ENCODE measurements at regions not wholly inside any gene's neighbourhood (a gene's known extent, or its start where the extent isn't known, plus 50 kb on each side); places are given as distances from the start of the nearest gene placed in this dataset.

- no TSS peak for BruUV-seq (replicated peaks)
- Histone ChIP-seq H3K9ac (replicated peaks; ENCODE audit: extremely low read depth, insufficient read depth, low read length) (no peak overlapping the region), H3K4me3 (replicated peaks in 1 of 3; ENCODE audit: insufficient read depth in 1 of 3, low read depth in 1 of 3, low read length in 3 of 3) (no peak overlapping the region), H3K4me1 (ENCODE audit: control insufficient read depth, extremely low read depth, insufficient read depth, low read length) (no peaks in the 10 kb centered on the region), H4K20me1 (replicated peaks; ENCODE audit: control insufficient read depth, extremely low read depth, insufficient read depth, low read length) (no peaks in the 10 kb centered on the region), H3K9me3 (replicated peaks; ENCODE audit: control insufficient read depth, insufficient read depth, low read length) (peaks cover 2% of the 10 kb centered on the region), H2AFZ (ENCODE audit: low read depth, low read length) (no peak overlapping the region), H3K79me2 (ENCODE audit: control insufficient read depth, insufficient read depth, low read length) (no peaks in the 10 kb centered on the region), H3K9me1 (replicated peaks; ENCODE audit: control insufficient read depth, extremely low read depth, insufficient read depth, low read length) (no peaks in the 10 kb centered on the region), H3K36me3 (ENCODE audit: control insufficient read depth in 2 of 2, extremely low read depth in 1 of 2, insufficient read depth in 2 of 2, low read length in 2 of 2) (no peaks in the 10 kb centered on the region), H3K4me2 (ENCODE audit: insufficient read depth, low read length) (no peak overlapping the region), H3K27ac (ENCODE audit: insufficient read depth, low read depth, low read length) (no peak overlapping the region), H3K27me3 (ENCODE audit: control insufficient read depth in 2 of 2, insufficient read depth in 2 of 2, low read length in 2 of 2) (no peaks in the 10 kb centered on the region)
- ChIA-PET CTCF (no interaction called here), POLR2A (no interaction called here)
- dilution Hi-C loops (cut with MboI; ENCODE audit: extremely low pct_ligation_motif_present, low sequenced_read_pairs) = no loop called here
- intact Hi-C loops (cut with micrococcal nuclease) = no loop called here
- no peak for TF ChIP-seq GATA2 (IDR thresholded peaks at IDR 0.05; ENCODE audit: insufficient read depth, insufficient read length, low read depth, low read length)
- no peak for TF ChIP-seq JUN (IDR thresholded peaks at IDR 0.05; ENCODE audit: borderline replicate concordance, insufficient read depth, insufficient read length, low read depth)
- TF ChIP-seq POLR2A (IDR thresholded peaks at IDR 0.05; ENCODE audit: low read depth, low read length) = no peak
- TF ChIP-seq MYC (IDR thresholded peaks at IDR 0.05; ENCODE audit: low read depth, low read length) = no peak
- TF ChIP-seq MAX (IDR thresholded peaks at IDR 0.05; ENCODE audit: insufficient read depth, insufficient read length) = no peak
- TF ChIP-seq POLR2AphosphoS5 (IDR thresholded peaks at IDR 0.05; ENCODE audit: insufficient read depth, low read depth, low read length) = no peak
- TF ChIP-seq EZH2 (IDR thresholded peaks at IDR 0.05; ENCODE audit: borderline replicate concordance, low read depth, low read length, severe bottlenecking) = no peak
- no peak for TF ChIP-seq FOS (IDR thresholded peaks at IDR 0.05; ENCODE audit: borderline replicate concordance, insufficient read depth, low read length)
- no peak for TF ChIP-seq CTCF (IDR thresholded peaks at IDR 0.05; ENCODE audit: extremely low read depth in 1 of 2, insufficient read depth in 1 of 2, low read depth in 1 of 2, low read length in 2 of 2)
- no peak for FAIRE-seq
- no peak for DNase-seq (ENCODE audit: low read depth, low spot score)
Observed at GRCh38 chr9:1454211-1454610, 404.1 kb downstream of the DMRT2 start.

All from endothelial cell of umbilical vein (primary cell).